ENCODE measurements at regions not wholly inside any gene's neighbourhood (a gene's known extent, or its start where the extent isn't known, plus 50 kb on each side); places are given as distances from the start of the nearest gene placed in this dataset.

DNA sequence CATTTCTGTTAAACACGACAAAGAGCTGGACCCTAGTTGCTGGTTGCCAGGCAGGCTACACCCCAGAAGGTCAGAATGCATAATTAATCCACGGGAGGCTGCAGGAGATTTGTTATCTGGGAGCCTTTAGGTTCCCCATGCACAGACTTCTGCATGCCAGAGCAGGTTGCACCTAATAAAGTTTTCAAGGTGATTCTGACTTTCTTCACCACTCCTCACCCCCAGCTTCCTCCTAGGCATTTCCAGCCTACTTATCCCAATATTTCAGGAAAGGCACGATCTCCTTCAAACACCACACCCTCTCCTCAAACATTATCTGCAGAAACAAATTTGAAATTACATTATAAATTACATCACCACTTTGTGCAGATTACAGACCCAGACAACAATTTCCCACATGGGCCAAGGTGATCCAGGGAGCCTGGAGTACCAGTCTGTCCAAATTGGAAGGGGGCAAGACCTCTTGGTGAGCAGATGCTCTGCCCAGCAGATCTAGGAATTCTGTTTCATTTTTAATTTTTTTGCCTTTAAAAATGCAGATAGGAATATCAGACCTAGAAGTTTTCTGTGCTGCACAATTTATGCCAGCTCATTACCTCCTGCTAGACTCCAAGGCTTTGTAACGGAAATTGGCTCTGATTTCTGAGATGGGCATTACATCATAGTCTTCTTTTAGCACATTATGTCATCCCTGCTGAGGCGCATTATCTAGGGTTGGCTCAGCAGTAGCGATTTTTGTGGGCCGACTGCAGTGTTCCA, 363.4 kb upstream of the SLC30A5 start:
- H3K27me3 ChIP-seq (ENCODE audit: control insufficient read depth, insufficient read depth, low read length) = no peaks in the 10 kb centered on the region
- no peaks in the 10 kb centered on the region for H3K36me3 ChIP-seq (ENCODE audit: control insufficient read depth, insufficient read depth, low read length)
- no peak overlapping the region for H3K4me3 ChIP-seq (ENCODE audit: low read depth, low read length)
- ChIA-PET POLR2A (interaction anchor here (0.6 kb wide), 1 partner anchor 144 kb away, joined by 6 read pairs; no protein-coding TSS in a partner anchor), CTCF (interaction anchor here (0.8 kb wide), 1 partner anchor 22 kb away, joined by 3 read pairs; no protein-coding TSS in a partner anchor)
- DNase-seq (ENCODE audit: low read depth) = peak; percentile 66
- TF ChIP-seq, protein P1, sequence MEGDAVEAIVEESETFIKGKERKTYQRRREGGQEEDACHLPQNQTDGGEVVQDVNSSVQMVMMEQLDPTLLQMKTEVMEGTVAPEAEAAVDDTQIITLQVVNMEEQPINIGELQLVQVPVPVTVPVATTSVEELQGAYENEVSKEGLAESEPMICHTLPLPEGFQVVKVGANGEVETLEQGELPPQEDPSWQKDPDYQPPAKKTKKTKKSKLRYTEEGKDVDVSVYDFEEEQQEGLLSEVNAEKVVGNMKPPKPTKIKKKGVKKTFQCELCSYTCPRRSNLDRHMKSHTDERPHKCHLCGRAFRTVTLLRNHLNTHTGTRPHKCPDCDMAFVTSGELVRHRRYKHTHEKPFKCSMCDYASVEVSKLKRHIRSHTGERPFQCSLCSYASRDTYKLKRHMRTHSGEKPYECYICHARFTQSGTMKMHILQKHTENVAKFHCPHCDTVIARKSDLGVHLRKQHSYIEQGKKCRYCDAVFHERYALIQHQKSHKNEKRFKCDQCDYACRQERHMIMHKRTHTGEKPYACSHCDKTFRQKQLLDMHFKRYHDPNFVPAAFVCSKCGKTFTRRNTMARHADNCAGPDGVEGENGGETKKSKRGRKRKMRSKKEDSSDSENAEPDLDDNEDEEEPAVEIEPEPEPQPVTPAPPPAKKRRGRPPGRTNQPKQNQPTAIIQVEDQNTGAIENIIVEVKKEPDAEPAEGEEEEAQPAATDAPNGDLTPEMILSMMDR (IDR thresholded peaks at IDR 0.05; ENCODE audit: insufficient read depth, low read depth, low read length) = no peak

GRCh38 chr5:68730979-68731654, 362.7 kb upstream of the SLC30A5 start:
- DNase-seq (ENCODE audit: low read depth) = no peak
- ChIA-PET POLR2A (no interaction called here), CTCF (interaction anchor here (0.8 to 1.4 kb wide), 2 partner anchors 10 to 23 kb away, joined by 3 to 4 read pairs; no protein-coding TSS in a partner anchor)
- Histone ChIP-seq H3K27me3 (ENCODE audit: control insufficient read depth, insufficient read depth, low read length) (no peaks in the 10 kb centered on the region), H3K4me3 (ENCODE audit: low read depth, low read length) (no peak overlapping the region), H3K36me3 (ENCODE audit: control insufficient read depth, insufficient read depth, low read length) (no peaks in the 10 kb centered on the region)
- TF ChIP-seq, protein P1 (IDR thresholded peaks at IDR 0.05; ENCODE audit: insufficient read depth, low read depth, low read length) = no peak

- POLR2A ChIA-PET = interaction anchor here (0.5 kb wide), 1 partner anchor 232 kb away, joined by 18 read pairs; no protein-coding TSS in a partner anchor
- H3K27me3 ChIP-seq (ENCODE audit: control insufficient read depth, insufficient read depth, low read length) = no peaks in the 10 kb centered on the region
- H3K4me3 ChIP-seq (ENCODE audit: low read depth, low read length) = no peak overlapping the region
- DNase-seq (ENCODE audit: low read depth) = no peak
- no peaks in the 10 kb centered on the region for H3K36me3 ChIP-seq (ENCODE audit: control insufficient read depth, insufficient read depth, low read length)
- CTCF ChIA-PET = interaction anchor here (0.9 to 1.4 kb wide), 2 partner anchors 11 to 20 kb away, joined by 4 read pairs; no protein-coding TSS in a partner anchor
- TF ChIP-seq, protein P1 (IDR thresholded peaks at IDR 0.05; ENCODE audit: insufficient read depth, low read depth, low read length) = no peak
Measured at GRCh38 chr5:68732251-68732650, 361.6 kb upstream of the SLC30A5 start.

GRCh38 chr5:68734781-68735180, 359.0 kb upstream of the SLC30A5 start:
- H3K27me3 ChIP-seq (ENCODE audit: control insufficient read depth, insufficient read depth, low read length) = no peaks in the 10 kb centered on the region
- H3K36me3 ChIP-seq (ENCODE audit: control insufficient read depth, insufficient read depth, low read length) = no peaks in the 10 kb centered on the region
- TF ChIP-seq, protein P1 (IDR thresholded peaks at IDR 0.05; ENCODE audit: insufficient read depth, low read depth, low read length) = no peak
- CTCF ChIA-PET = interaction anchor here (0.6 to 1.2 kb wide), 3 partner anchors 9 to 211 kb away, joined by 3 to 4 read pairs (median 3); no protein-coding TSS in a partner anchor
- no peak overlapping the region for H3K4me3 ChIP-seq (ENCODE audit: low read depth, low read length)
- DNase-seq (ENCODE audit: low read depth) = no peak
- POLR2A ChIA-PET = no interaction called here

DNA sequence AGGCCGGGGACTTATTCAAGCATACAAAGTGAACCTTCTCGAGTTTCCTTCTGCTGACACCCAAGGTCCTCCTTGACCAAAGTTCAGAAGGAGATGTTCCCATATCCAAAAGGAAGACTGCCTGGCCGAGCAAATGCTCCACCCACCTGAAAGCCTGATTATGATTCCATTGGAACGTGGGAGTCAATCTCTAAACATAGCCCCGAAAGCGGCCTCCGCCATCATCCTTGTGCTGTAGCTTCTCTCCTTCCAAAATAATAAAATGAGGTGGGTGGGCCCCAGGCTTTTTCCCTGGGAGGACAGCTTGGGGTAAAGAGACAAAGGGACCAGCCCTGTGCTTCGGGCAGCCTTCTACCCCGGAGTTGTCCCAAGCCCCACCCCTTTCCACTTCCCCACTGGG, 355.6 kb upstream of the SLC30A5 start:
- ChIA-PET POLR2A (no interaction called here), CTCF (no interaction called here)
- H3K36me3 ChIP-seq (ENCODE audit: control insufficient read depth, insufficient read depth, low read length) = no peaks in the 10 kb centered on the region
- H3K27me3 ChIP-seq (ENCODE audit: control insufficient read depth, insufficient read depth, low read length) = no peaks in the 10 kb centered on the region
- no peak for DNase-seq (ENCODE audit: low read depth)
- TF ChIP-seq, protein P1 (IDR thresholded peaks at IDR 0.05; ENCODE audit: insufficient read depth, low read depth, low read length) = no peak
- no peak overlapping the region for H3K4me3 ChIP-seq (ENCODE audit: low read depth, low read length)

All from BJ (cell line).